GM18526 (cell line): ENCODE measurements at regions not wholly inside any gene's neighbourhood (a gene's known extent, or its start where the extent isn't known, plus 50 kb on each side); places are given as distances from the start of the nearest gene placed in this dataset.

Source experiments
- POLR2A ChIP-seq: IDR thresholded peaks from 3 replicates; pipeline ENCODE4 v1.6.1; 2011; ENCODE audit not compliant: insufficient read length; ENCODE audit errors: extremely low read depth

GRCh38 chr2:60095202-60095815, 458.1 kb downstream of the BCL11A start:
- no peak for TF ChIP-seq POLR2A

GRCh38 chr2:60094450-60094929, 459.0 kb downstream of the BCL11A start:
- TF ChIP-seq POLR2A, result no peak

- TF ChIP-seq POLR2A, result no peak
These were observed 460.7 kb downstream of the BCL11A start for GRCh38 chr2:60092781-60093180.

GRCh38 chr2:60091894-60092293, 461.6 kb downstream of the BCL11A start:
- TF ChIP-seq POLR2A, result no peak

- TF ChIP-seq POLR2A, result no peak
These were observed 462.2 kb downstream of the BCL11A start for GRCh38 chr2:60091266-60091665.

- no peak for TF ChIP-seq POLR2A
These were observed 473.9 kb downstream of the BCL11A start for GRCh38 chr2:60079562-60079961.

GRCh38 chr2:60075048-60075447, 478.4 kb downstream of the BCL11A start:
- no peak for TF ChIP-seq POLR2A

GRCh38 chr2:60073201-60073600, 480.3 kb downstream of the BCL11A start:
- no peak for TF ChIP-seq POLR2A

GRCh38 chr2:60072609-60073008, 480.8 kb downstream of the BCL11A start:
- no peak for TF ChIP-seq POLR2A

GRCh38 chr2:60071490-60071831, 482.0 kb downstream of the BCL11A start:
- TF ChIP-seq POLR2A, result no peak

- TF ChIP-seq POLR2A, result no peak
These were observed 482.5 kb downstream of the BCL11A start for GRCh38 chr2:60070736-60071489.

GRCh38 chr2:60070196-60070595, 483.3 kb downstream of the BCL11A start:
- TF ChIP-seq POLR2A, result no peak

- TF ChIP-seq POLR2A, result no peak
These were observed 484.7 kb downstream of the BCL11A start for GRCh38 chr2:60068755-60069154.

- TF ChIP-seq POLR2A, result no peak
These were observed 486.4 kb downstream of the BCL11A start for GRCh38 chr2:60067006-60067405.

GRCh38 chr2:60066096-60066839, 487.2 kb downstream of the BCL11A start:
- no peak for TF ChIP-seq POLR2A
